IMR-90 (cell line): ENCODE measurements at regions not wholly inside any gene's neighbourhood (a gene's known extent, or its start where the extent isn't known, plus 50 kb on each side); places are given as distances from the start of the nearest gene placed in this dataset.

ENCODE experiments used
- ATAC-seq: fragments of 200-7000 bp; cut with Tn5 transposase; 2 replicates; pipeline ENCODE4 v1.9.1; 2020; ENCODE audit warnings: low read depth, mild to moderate bottlenecking, moderate library complexity
- BruUV-seq: library from RNA; stranded (reverse); fragments of 400-500 nt; replicated peaks from 2 replicates; lab custom pipeline; 2021; lab: Mats Ljungman, UMichigan
- CTCF ChIA-PET: fragments of 300-600 bp; formaldehyde crosslinking; extraction: SDS; loops from one replicate; lab custom pipeline; 2021; ENCODE audit warnings: antibody characterized with exemption; lab: Yijun Ruan, JAX
- POLR2A ChIA-PET: fragments of 300-600 bp; sonication (Branson Sonifier 250); formaldehyde crosslinking; loops from one replicate; lab custom pipeline; 2022; ENCODE audit warnings: antibody characterized with exemption; ENCODE audit not compliant: unreplicated experiment; lab: Charles Lee
- DNase-seq: peaks from one replicate; pipeline ENCODE4 v3.0.0; 2013
- H2AFZ ChIP-seq: replicated peaks from 2 replicates; pipeline ENCODE3; 2013; ENCODE audit warnings: low read length, mild to moderate bottlenecking; ENCODE audit not compliant: poor library complexity
- H2AK5ac ChIP-seq: 2 replicates; pipeline ENCODE4 v1.6.1; 2013; ENCODE audit warnings: low read depth, low read length, inconsistent platforms
- H2AK9ac ChIP-seq: replicated peaks from 2 replicates; pipeline ENCODE3; 2013; ENCODE audit warnings: mild to moderate bottlenecking, low read depth, low read length, moderate library complexity; ENCODE audit not compliant: poor library complexity
- H2BK120ac ChIP-seq: 2 replicates; pipeline ENCODE4 v1.6.1; 2013; ENCODE audit warnings: low read depth, low read length, inconsistent platforms
- H2BK15ac ChIP-seq: 3 replicates; pipeline ENCODE4 v1.6.1; 2013; ENCODE audit warnings: low read depth, low read length, inconsistent platforms
- H2BK20ac ChIP-seq: 2 replicates; pipeline ENCODE4 v1.6.1; 2013; ENCODE audit warnings: low read depth, mild to moderate bottlenecking, inconsistent platforms, low read length, moderate library complexity
- H2BK5ac ChIP-seq: 2 replicates; pipeline ENCODE4 v1.6.1; 2013; ENCODE audit warnings: mild to moderate bottlenecking, low read depth, low read length, inconsistent platforms; ENCODE audit not compliant: poor library complexity, severe bottlenecking
- H3K14ac ChIP-seq: replicated peaks from 2 replicates; pipeline ENCODE4 v1.6.1; 2013; ENCODE audit warnings: low read depth, low read length, inconsistent platforms
- H3K18ac ChIP-seq: 2 replicates; pipeline ENCODE4 v1.6.1; 2013; ENCODE audit warnings: low read depth, low read length, control low read depth
- H3K23ac ChIP-seq: 2 replicates; pipeline ENCODE4 v1.6.1; 2013; ENCODE audit warnings: low read depth, low read length, inconsistent platforms
- H3K27ac ChIP-seq: 2 replicates; pipeline ENCODE4 v1.5.1; 2013; ENCODE audit warnings: mild to moderate bottlenecking, control low read depth, low read length; ENCODE audit not compliant: insufficient read depth
- H3K27me3 ChIP-seq: 2 replicates; pipeline ENCODE4 v1.6.1; 2013; ENCODE audit warnings: low read length; ENCODE audit not compliant: control insufficient read depth, insufficient read depth
- H3K36me3 ChIP-seq: 2 replicates; pipeline ENCODE4 v1.6.1; 2013; ENCODE audit warnings: low read length, mixed read lengths; ENCODE audit not compliant: control insufficient read depth, insufficient read depth
- H3K4ac ChIP-seq: 2 replicates; pipeline ENCODE4 v1.6.1; 2013; ENCODE audit warnings: low read depth, low read length, inconsistent platforms
- H3K4me1 ChIP-seq: 2 replicates; pipeline ENCODE4 v1.6.1; 2013; ENCODE audit warnings: low read length, mixed read lengths; ENCODE audit not compliant: control insufficient read depth, insufficient read depth
- H3K4me2 ChIP-seq: 2 replicates; pipeline ENCODE4 v1.6.1; 2013; ENCODE audit warnings: low read depth, mild to moderate bottlenecking, control low read depth, low read length, moderate library complexity
- H3K4me3 ChIP-seq: 2 replicates; pipeline ENCODE4 v1.5.1; 2013; ENCODE audit warnings: low read depth, mild to moderate bottlenecking, control low read depth, low read length, moderate library complexity; ENCODE audit not compliant: insufficient read depth
- H3K56ac ChIP-seq: 2 replicates; pipeline ENCODE4 v1.6.1; 2013; ENCODE audit warnings: low read length, inconsistent platforms; ENCODE audit not compliant: insufficient read depth; ENCODE audit errors: extremely low read depth
- H3K79me1 ChIP-seq, 2 experiments: 2 replicates each; pipeline ENCODE4 v1.6.1; 2013; ENCODE audit warnings: low read length in 2 of 2, inconsistent platforms in 1 of 2, low read depth in 1 of 2
- H3K9ac ChIP-seq: 2 replicates; pipeline ENCODE4 v1.6.1; 2013; ENCODE audit warnings: low read depth, low read length, control low read depth
- H3K9me1 ChIP-seq: 2 replicates; pipeline ENCODE4 v1.6.1; 2013; ENCODE audit warnings: low read length, inconsistent platforms; ENCODE audit not compliant: insufficient read depth
- H3K9me3 ChIP-seq: 2 replicates; pipeline ENCODE4 v1.6.1; 2013; ENCODE audit warnings: low read length; ENCODE audit not compliant: control insufficient read depth, insufficient read depth
- H4K20me1 ChIP-seq: 2 replicates; pipeline ENCODE4 v1.6.1; 2013; ENCODE audit warnings: low read length, inconsistent platforms; ENCODE audit not compliant: insufficient read depth
- H4K5ac ChIP-seq: 2 replicates; pipeline ENCODE4 v1.6.1; 2013; ENCODE audit warnings: mild to moderate bottlenecking, low read depth, low read length, control low read depth
- H4K8ac ChIP-seq, 2 experiments: 2 replicates each; pipeline ENCODE4 v1.6.1; 2013; ENCODE audit warnings: low read depth in 2 of 2, low read length in 2 of 2, control low read depth in 1 of 2, inconsistent platforms in 1 of 2
- H4K91ac ChIP-seq: 2 replicates; pipeline ENCODE4 v1.6.1; 2013; ENCODE audit warnings: low read depth, low read length, inconsistent platforms; ENCODE audit not compliant: insufficient read depth
- FOS ChIP-seq: fragments of 150-350 bp; IDR thresholded peaks from 2 replicates; pipeline ENCODE4 v1.6.1; 2016; ENCODE audit warnings: low read depth, low read length
- MAFK ChIP-seq: IDR thresholded peaks from 2 replicates; pipeline ENCODE4 v1.6.1; 2012; ENCODE audit warnings: low read depth, low read length, improper control_type of control experiment
- MXI1 ChIP-seq: IDR thresholded peaks from 2 replicates; pipeline ENCODE4 v1.6.1; 2012; ENCODE audit warnings: low read depth, mild to moderate bottlenecking, low read length, moderate library complexity, borderline replicate concordance
- WGBS, 2 experiments: methylation state at CpG; one replicate each; pipeline versions ENCODE4 v1.1.5 to v1.1.7; 2013; ENCODE audit warnings: missing lambda C conversion rate in 2 of 2; ENCODE audit not compliant: insufficient read length in 1 of 2; ENCODE audit errors: extremely low coverage in 2 of 2; 5-methylcytosine and 5-hydroxymethylcytosine counted together
- dilution Hi-C: fragments of 300-500 bp; cut with HindIII; formaldehyde crosslinking; loops from one replicate; pipeline ENCODE4 v1.14.3; 2018; ENCODE audit warnings: low sequenced_read_pairs; ENCODE audit not compliant: unreplicated experiment
- in situ Hi-C: fragments of 300-500 bp; cut with MboI; formaldehyde crosslinking; loops from 3 replicates; pipeline ENCODE4 v1.14.3; 2019; ENCODE audit warnings: low sequenced_read_pairs, inconsistent platforms, mixed read lengths
- intact Hi-C: fragments of 100-400 bp; cut with micrococcal nuclease; formaldehyde crosslinking; loops from 2 replicates; pipeline ENCODE4 v1.10.0; 2022
- TF ChIP-seq, protein P1 (sequence below): fragments of 150-350 bp; IDR thresholded peaks from 2 replicates; pipeline ENCODE4 v1.6.1; 2016; ENCODE audit warnings: low read depth, mild to moderate bottlenecking, low read length, moderate library complexity, borderline replicate concordance

DNA sequence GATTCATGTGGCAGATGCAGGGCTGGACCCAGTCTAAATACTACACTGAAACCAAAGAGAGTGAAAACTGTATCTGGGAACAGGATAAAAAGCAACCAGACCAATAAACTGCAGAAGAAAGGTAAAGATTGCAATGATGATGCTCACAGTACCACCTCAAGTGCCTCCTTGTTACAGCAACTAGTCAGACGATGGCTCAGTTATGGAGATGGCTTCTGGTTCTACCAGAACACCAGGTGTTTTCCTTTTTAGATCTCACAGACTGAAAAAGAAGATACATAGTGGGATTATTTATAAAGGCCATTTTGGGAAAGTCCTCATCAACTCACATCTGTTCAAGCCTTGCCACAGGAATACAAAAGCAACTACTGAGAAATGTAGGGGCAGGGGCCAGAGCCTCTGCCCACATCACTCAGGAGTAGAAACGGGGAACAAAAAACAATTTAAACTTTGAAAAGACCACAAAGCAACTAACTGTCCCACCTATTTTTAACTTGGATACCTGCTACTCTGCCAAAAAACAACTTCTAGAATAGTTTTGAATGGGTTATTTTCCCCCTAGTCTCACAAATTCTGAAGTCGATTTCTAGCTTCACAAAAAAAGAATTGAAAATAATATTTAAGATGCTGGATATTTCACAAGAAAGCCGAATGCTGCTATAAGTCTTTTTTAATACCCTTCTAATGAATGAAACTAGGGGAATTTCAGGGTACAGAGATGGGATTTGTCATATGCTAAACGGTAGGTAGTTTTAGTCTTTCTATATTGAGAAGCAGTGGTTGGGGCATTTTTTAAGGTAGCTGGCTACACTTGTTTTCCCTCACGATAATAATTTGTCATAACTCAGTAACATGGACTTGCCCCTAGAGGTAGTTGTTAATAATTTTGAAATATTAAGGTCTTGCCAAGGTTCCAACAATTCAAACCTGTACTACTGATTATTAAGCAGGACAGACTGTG, 197.2 kb upstream of the TMPO start:
- no peak overlapping the region for H4K8ac ChIP-seq
- H2BK120ac ChIP-seq, result no peak overlapping the region
- H3K4me3 ChIP-seq, result no peak overlapping the region
- H2BK15ac ChIP-seq, result no peak overlapping the region
- in situ Hi-C loops, result no loop called here
- H3K4me2 ChIP-seq, result no peak overlapping the region
- no peak overlapping the region for H3K4ac ChIP-seq
- H2AFZ ChIP-seq, result no peak overlapping the region
- no peaks in the 10 kb centered on the region for H3K9me1 ChIP-seq
- H2BK20ac ChIP-seq, result no peak overlapping the region
- H3K14ac ChIP-seq, result no peak overlapping the region
- H4K91ac ChIP-seq, result no peak overlapping the region
- CTCF ChIA-PET, result no interaction called here
- no peaks in the 10 kb centered on the region for H3K79me1 ChIP-seq
- no peak overlapping the region for H3K9ac ChIP-seq
- H3K27ac ChIP-seq, result no peak overlapping the region
- H3K27me3 ChIP-seq, result no peaks in the 10 kb centered on the region
- no peak overlapping the region for H2BK5ac ChIP-seq
- H4K20me1 ChIP-seq, result no peaks in the 10 kb centered on the region
- dilution Hi-C loops, result no loop called here
- intact Hi-C loops, result no loop called here
- no peaks in the 10 kb centered on the region for H3K4me1 ChIP-seq
- no peak overlapping the region for H2AK9ac ChIP-seq
- no peak overlapping the region for H4K5ac ChIP-seq
- no CpG with 5 or more reads among the region's 6 CpGs for WGBS, 2 experiments
- no peak overlapping the region for H3K56ac ChIP-seq
- H2AK5ac ChIP-seq, result no peak overlapping the region
- TF ChIP-seq FOS (no peak), MXI1 (no peak), MAFK (no peak)
- TF ChIP-seq, protein P1, sequence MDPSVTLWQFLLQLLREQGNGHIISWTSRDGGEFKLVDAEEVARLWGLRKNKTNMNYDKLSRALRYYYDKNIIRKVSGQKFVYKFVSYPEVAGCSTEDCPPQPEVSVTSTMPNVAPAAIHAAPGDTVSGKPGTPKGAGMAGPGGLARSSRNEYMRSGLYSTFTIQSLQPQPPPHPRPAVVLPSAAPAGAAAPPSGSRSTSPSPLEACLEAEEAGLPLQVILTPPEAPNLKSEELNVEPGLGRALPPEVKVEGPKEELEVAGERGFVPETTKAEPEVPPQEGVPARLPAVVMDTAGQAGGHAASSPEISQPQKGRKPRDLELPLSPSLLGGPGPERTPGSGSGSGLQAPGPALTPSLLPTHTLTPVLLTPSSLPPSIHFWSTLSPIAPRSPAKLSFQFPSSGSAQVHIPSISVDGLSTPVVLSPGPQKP, result no peak
- no peak overlapping the region for H3K23ac ChIP-seq
- POLR2A ChIA-PET, result no interaction called here
- H3K9me3 ChIP-seq, result no peaks in the 10 kb centered on the region
- ATAC-seq (no peak), DNase-seq (no peak)
- H3K18ac ChIP-seq, result no peak overlapping the region
- no peaks in the 10 kb centered on the region for H3K36me3 ChIP-seq
- no TSS peak for BruUV-seq
